ENCODE measurements at regions not wholly inside any gene's neighbourhood (a gene's known extent, or its start where the extent isn't known, plus 50 kb on each side); places are given as distances from the start of the nearest gene placed in this dataset.

- no peaks in the 10 kb centered on the region for H3K27me3 ChIP-seq
- no peaks in the 10 kb centered on the region for H4K20me1 ChIP-seq (ENCODE audit: insufficient read depth, poor library complexity, severe bottlenecking)
- no peak overlapping the region for H3K4me2 ChIP-seq
- no peaks in the 10 kb centered on the region for H3K9me3 ChIP-seq (ENCODE audit: low read depth)
- H3K36me3 ChIP-seq (replicated peaks; ENCODE audit: insufficient read depth, low read depth) = no peaks in the 10 kb centered on the region
- no peaks in the 10 kb centered on the region for H3K9me2 ChIP-seq (replicated peaks; ENCODE audit: insufficient read depth)
- no peaks in the 10 kb centered on the region for H3K79me2 ChIP-seq
- TF ChIP-seq EZH2phosphoT487 (IDR thresholded peaks at IDR 0.05; ENCODE audit: low read depth, severe bottlenecking, unreplicated experiment) (no peak), CTCF (IDR thresholded peaks at IDR 0.05; ENCODE audit: poor library complexity) (no peak), EZH2 (IDR thresholded peaks at IDR 0.05; ENCODE audit: borderline replicate concordance) (no peak)
- no peak overlapping the region for H2AFZ ChIP-seq
- no peaks in the 10 kb centered on the region for H3K4me1 ChIP-seq (ENCODE audit: insufficient read depth)
- no peak overlapping the region for H3K27ac ChIP-seq
- H3K4me3 ChIP-seq = no peak overlapping the region
- 94% methylated on average over 6 of the region's 6 CpGs for WGBS (ENCODE audit: low lambda C conversion rate, missing lambda C conversion rate)
- DNase-seq (ENCODE audit: low spot score) = no peak
Observed at GRCh38 chr18:73201940-73202339, 334.2 kb upstream of the NETO1 start.

DNA sequence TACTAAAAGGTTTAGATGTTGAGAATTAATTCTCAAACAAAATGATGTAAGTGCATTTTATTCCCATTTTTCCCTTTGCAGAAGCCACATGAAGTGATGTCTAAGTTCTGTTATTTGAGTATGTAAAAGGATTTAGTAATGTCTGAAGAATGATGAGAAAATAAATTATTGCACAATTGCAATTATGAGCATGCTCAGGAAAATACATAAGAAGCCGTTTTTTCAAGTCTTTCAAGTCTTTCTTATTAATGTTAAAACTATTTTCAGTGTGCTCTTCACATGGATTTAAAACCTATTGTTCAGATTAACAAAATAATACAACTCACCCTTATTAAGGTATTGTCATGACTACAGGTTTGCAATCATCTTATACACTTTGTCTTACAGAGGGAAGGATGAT is 331.4 kb upstream of the NETO1 start:
- Histone ChIP-seq H3K27me3 (no peaks in the 10 kb centered on the region), H3K9me2 (replicated peaks; ENCODE audit: insufficient read depth) (no peaks in the 10 kb centered on the region), H3K27ac (no peak overlapping the region), H3K36me3 (replicated peaks; ENCODE audit: insufficient read depth, low read depth) (no peaks in the 10 kb centered on the region), H3K4me3 (no peak overlapping the region), H3K9me3 (ENCODE audit: low read depth) (no peaks in the 10 kb centered on the region), H3K4me2 (no peak overlapping the region), H2AFZ (no peak overlapping the region), H3K4me1 (ENCODE audit: insufficient read depth) (no peaks in the 10 kb centered on the region), H3K79me2 (no peaks in the 10 kb centered on the region), H4K20me1 (ENCODE audit: insufficient read depth, poor library complexity, severe bottlenecking) (no peaks in the 10 kb centered on the region)
- TF ChIP-seq EZH2 (IDR thresholded peaks at IDR 0.05; ENCODE audit: borderline replicate concordance) (no peak), CTCF (IDR thresholded peaks at IDR 0.05; ENCODE audit: poor library complexity) (no peak), EZH2phosphoT487 (IDR thresholded peaks at IDR 0.05; ENCODE audit: low read depth, severe bottlenecking, unreplicated experiment) (no peak)
- DNase-seq (ENCODE audit: low spot score) = no peak
- 67% methylated on average over 1 of the region's 1 CpG for WGBS (ENCODE audit: low lambda C conversion rate, missing lambda C conversion rate)

DNA sequence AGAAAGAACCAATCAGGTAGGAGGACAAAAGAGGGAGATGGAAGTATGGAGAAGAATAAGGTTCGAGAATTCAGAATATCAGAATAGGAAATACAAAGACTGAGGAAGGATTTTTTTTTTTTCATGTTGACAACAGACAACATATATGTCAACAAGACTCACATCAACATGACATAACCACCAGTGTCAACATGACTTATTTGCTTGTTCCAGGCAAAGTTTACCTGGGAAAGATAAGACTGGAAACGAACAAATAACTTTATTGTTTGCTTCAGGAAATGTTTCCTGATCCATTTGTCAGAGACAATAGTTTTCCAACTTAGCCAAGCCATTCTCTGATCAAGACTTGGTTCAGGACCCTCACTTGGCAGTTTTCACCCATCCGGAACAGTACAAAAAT is 321.9 kb upstream of the NETO1 start:
- Histone ChIP-seq H3K27me3 (no peaks in the 10 kb centered on the region), H3K9me2 (replicated peaks; ENCODE audit: insufficient read depth) (no peaks in the 10 kb centered on the region), H3K4me2 (no peak overlapping the region), H2AFZ (no peak overlapping the region), H3K4me3 (no peak overlapping the region), H3K27ac (no peak overlapping the region), H3K4me1 (ENCODE audit: insufficient read depth) (no peaks in the 10 kb centered on the region), H3K36me3 (replicated peaks; ENCODE audit: insufficient read depth, low read depth) (no peaks in the 10 kb centered on the region), H3K79me2 (no peaks in the 10 kb centered on the region), H4K20me1 (ENCODE audit: insufficient read depth, poor library complexity, severe bottlenecking) (no peaks in the 10 kb centered on the region), H3K9me3 (ENCODE audit: low read depth) (no peaks in the 10 kb centered on the region)
- TF ChIP-seq EZH2phosphoT487 (IDR thresholded peaks at IDR 0.05; ENCODE audit: low read depth, severe bottlenecking, unreplicated experiment) = no peak
- TF ChIP-seq EZH2 (IDR thresholded peaks at IDR 0.05; ENCODE audit: borderline replicate concordance) = no peak
- TF ChIP-seq CTCF (IDR thresholded peaks at IDR 0.05; ENCODE audit: poor library complexity) = no peak
- no peak for DNase-seq (ENCODE audit: low spot score)
- 61% methylated on average over 3 of the region's 3 CpGs for WGBS (ENCODE audit: low lambda C conversion rate, missing lambda C conversion rate)

DNA sequence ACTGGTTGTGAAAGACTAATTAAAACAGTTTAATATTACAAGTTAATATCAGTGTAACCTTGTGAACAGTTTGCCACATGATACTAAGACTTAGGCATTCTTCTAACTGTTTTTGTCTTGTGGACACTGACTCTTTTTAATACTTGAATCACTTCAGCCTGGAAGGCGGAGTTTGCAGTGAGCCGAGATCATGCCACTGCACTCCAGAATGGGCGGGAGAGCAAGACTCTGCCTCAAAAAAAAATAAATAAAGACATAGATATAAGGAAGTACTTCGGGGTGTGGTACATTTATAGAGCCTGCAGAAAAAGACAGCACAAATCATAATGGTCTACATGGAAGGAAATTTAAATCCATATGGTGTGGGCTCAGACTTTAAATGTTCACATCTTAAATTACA is 300.4 kb upstream of the NETO1 start:
- Histone ChIP-seq H3K4me3 (no peak overlapping the region), H3K9me2 (replicated peaks; ENCODE audit: insufficient read depth) (peaks cover 5% of the 10 kb centered on the region), H3K79me2 (no peaks in the 10 kb centered on the region), H3K4me2 (no peak overlapping the region), H3K4me1 (ENCODE audit: insufficient read depth) (no peaks in the 10 kb centered on the region), H4K20me1 (ENCODE audit: insufficient read depth, poor library complexity, severe bottlenecking) (no peaks in the 10 kb centered on the region), H2AFZ (no peak overlapping the region), H3K27me3 (no peaks in the 10 kb centered on the region), H3K27ac (no peak overlapping the region), H3K9me3 (ENCODE audit: low read depth) (no peaks in the 10 kb centered on the region), H3K36me3 (replicated peaks; ENCODE audit: insufficient read depth, low read depth) (no peaks in the 10 kb centered on the region)
- TF ChIP-seq CTCF (IDR thresholded peaks at IDR 0.05; ENCODE audit: poor library complexity) (no peak), EZH2phosphoT487 (IDR thresholded peaks at IDR 0.05; ENCODE audit: low read depth, severe bottlenecking, unreplicated experiment) (no peak), EZH2 (IDR thresholded peaks at IDR 0.05; ENCODE audit: borderline replicate concordance) (no peak)
- 63% methylated on average over 4 of the region's 4 CpGs for WGBS (ENCODE audit: low lambda C conversion rate, missing lambda C conversion rate)
- no peak for DNase-seq (ENCODE audit: low spot score)

Data from hepatocyte (in vitro differentiated cells).